H4 (cell line): ENCODE measurements at regions not wholly inside any gene's neighbourhood (a gene's known extent, or its start where the extent isn't known, plus 50 kb on each side); places are given as distances from the start of the nearest gene placed in this dataset.
"Not testable (repeated sequence)": the region's sequence is repeated elsewhere in the genome, so short reads cannot be mapped to it uniquely, and the experiment has no call there.

Source experiments
- DNase-seq: peaks from one replicate; pipeline ENCODE4 v3.0.0-alpha.2; 2015; ENCODE audit warnings: low spot score

DNA sequence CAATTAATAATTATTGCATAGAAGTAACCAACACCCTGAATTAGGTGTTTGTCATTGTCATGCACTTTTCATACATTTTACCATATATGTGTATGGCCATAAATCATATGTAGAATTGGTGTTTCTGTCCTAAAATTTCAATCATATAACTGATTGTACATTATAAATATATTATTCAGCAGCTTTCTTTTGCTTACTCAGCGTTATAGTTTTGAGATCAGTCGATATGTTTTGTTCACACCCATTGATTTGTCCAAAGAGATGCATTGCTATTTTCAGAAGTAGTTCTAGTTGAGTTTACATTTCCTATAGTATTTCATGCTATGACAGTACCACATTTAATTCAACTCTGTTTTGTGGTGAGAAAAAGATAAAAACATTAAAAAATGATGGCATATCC, 50.5 kb upstream of the PARP4 start:
- no peak for DNase-seq

DNA sequence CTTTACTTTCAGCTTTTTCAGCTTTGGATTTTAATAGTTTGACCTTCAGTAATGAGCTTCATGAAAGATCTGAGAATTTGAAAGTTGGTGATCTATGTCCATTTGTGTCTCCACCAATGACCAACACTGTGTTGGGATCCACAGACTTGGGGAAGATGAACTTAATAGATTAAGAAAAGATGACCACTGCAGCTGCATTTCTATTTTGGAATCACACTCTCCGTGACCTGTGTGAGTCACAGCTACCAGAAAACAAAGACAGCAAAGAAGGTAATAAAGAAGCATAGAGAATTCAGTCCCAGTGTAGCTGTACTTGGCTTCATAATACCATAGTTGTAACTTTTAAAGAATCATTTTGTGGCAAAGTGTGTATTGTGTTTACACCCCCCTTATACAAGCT, 51.4 kb upstream of the PARP4 start:
- DNase-seq = not testable (repeated sequence)

DNA sequence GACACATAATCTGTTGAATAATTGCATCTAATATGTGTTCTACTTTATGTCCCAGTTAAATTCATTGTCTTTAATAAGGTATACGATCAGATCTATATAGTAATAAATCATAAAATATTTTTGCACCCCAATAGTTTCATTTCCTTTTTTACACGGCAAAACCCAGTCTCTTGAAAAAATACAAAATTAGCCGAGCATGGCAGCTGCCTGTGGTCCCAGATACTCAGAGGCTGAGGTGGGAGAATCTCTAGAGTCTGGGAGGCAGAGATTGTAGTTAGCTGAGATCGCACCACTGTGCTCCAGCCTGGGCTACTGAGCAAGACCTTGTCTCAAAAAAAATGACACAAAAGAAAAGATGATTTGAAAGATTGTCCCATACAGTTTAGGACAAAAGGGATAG, 52.3 kb upstream of the PARP4 start:
- no peak for DNase-seq

DNA sequence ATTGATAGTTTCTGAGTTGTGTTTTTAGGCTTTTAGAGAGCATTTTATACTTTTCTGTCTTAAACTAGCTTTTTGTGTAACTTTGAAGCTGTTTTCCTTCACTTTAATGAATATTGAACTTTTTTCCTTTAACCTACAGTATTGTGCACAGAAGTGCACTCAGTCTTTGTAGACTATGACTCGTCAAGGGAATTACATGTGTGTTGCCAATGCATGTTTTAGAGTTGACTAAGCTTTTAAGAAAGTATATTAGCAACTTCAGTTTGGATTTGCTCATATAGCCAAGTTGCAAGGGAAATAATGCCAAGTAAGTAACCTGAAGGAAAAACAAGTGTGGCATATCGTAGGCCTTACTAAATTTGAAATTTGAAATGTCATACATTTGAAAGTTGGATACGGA, 55.0 kb upstream of the PARP4 start:
- not testable (repeated sequence) for DNase-seq

DNA sequence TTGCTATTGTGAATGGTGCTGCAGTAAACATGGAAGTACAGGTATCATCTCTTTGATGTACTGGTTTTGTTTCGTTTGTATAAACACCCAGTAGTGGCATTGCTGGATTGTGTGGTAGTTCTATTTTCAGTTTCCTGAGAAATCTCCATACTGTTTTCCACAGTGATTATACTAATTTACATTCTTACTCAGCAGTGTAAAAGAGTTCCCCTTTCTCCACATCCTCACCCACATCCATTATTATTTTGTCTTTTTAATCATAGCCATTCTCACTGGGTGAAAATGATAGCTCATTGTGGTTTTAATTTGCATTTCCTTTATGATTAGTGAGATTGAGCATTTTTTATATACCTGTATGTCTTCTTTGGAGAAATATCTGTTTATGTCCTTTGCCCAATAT, 62.3 kb upstream of the PARP4 start:
- DNase-seq = no peak

DNA sequence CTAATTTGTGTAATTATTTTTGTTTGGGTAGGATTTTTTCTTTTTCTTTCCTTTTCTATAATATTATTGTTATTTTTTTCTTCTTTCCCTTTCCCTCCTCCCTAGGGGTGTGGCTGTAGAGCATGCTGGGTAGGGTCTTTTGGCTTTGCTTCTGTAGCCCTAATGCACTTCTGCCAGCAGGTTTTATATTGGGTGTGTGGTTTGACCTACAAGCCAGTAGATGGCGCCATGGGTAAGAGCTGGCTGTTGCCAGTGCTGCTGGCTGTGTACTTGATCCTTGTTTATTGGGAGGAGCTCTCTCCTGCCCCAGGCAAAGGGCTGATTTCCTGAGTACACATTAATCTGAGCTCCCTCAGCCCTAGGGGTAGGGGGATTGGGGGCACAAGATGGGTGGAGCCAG, 67.7 kb upstream of the PARP4 start:
- DNase-seq = peak; percentile 15

DNA sequence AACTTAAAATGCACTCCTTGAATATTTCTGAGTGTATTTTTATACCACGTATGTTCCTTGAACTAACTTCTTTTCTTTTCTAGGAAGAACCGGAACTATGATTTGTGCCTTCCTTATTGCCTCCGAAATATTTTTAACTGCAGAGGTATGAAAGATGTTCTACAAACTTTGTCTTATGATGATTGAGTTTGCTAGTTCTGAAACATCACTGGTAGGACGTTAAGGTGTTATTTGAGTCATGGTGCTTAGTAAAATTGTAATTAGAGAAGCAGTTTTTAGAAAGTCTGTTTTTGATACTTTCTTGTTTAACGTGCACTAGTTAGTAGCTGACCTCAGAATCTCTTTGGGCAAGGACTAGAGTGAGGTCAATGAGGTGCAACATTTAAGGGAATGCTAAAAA, 69.0 kb upstream of the PARP4 start:
- not testable (repeated sequence) for DNase-seq

DNA sequence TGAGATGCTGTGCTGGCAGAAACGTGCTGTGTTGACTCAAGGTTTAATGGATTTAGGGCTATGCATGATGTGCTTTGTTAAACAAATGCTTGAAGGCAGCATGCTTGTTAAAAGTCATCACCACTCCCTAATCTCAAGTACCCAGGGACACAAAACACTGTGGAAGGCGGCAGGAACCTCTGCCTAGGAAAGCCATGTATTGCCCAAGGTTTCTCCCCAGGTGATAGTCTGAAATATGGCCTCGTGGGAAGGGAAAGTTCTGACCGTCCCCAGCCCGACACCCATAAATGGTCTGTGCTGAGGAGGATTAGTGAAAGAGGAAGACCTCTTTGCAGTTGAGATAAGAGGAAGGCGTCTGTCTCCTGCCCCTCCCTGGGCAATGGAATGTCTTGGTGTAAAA, 79.1 kb upstream of the PARP4 start:
- not testable (repeated sequence) for DNase-seq

DNA sequence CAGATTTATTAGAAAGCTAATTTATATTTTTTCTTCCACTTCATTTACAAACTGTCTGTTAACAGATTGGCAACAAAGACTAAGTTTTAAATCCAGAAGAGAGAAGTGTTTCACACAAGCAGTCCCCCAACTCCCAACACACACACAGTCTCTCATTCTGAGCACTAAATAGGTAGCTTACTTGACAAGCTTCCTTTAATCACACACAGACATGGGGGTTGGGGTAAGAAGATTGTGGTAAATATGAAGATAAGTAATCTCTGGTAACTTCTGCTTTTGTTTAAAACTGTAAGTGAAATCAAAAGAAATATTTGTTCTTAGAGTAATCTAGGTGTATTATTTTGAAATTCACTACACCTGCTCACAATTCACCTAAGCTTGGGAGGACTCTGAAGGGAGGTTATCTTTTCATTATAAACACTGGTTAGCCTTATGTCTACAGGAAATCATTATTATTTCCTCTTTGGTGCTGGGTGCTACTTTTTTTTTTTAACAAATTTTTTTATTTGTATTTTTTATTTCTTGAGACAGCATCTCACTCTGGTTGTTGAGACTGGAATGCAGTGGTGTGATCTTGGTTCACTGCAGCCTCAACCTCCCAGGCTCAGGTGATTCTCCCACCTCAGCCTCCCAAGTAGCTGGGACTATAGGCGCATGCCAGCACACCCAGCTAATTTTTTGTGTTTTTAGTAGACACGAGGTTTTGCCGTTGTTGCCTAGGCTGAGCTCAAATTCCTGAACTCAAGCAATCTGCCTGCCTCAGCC, 82.1 kb upstream of the ATP12A start:
- not testable (repeated sequence) for DNase-seq

DNA sequence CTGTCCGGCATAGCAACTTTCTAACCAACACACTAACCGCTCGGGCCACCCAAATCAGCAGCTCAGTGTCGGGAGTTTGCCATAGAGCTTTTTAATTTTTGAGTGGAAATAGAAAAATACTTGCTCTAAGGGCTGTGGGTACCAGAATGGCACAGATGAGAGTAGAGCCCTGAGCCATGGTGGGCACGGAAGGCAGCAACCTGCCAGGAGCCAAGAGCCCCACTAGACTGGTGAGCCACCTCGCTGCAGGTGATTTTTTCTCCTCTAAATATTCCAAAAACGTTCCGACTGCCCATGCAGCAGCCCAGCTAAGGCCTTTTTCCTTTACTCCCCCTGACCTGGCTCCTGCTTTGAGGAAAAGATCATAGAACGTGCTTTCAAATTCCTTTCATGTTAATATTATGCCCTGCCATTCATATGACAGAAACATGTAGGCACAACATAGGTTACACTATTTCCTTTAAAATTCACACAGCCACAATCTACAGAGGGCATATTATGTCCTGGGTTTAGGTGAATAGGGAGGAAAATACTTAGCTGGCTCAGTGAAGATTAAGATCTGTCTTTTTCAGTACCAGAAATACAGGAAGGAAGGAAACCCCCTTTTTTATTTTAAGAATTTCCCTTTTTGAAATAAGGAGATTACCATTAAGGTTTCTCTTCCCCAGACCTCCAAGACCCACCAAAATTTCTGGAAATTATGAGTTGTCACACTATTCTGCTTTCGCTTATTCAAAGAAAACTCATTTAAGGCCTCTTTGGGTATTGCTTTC, 81.0 kb upstream of the ATP12A start:
- DNase-seq = not testable (repeated sequence)

DNA sequence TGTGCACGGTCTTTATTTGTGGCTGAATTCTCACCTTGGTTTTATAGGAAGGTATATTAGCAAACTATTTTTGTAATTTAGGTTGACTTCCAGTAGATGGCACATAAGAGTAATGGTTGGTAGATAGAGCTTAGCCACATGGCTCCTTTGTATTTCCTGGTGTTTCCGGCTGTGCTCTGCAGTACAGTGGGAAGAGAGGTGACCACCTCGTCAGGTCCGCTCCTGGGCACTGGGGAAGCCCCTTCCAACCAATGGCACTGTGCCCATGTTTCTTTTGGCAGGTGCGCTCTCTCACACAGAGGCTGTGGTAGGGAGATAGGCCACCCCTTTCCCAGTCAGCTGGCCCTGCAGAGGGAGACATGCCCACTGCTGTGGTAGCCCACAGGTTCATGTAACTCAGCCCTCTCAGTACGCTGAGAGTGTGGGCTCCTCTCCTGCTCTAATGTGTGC, 74.3 kb upstream of the ATP12A start:
- DNase-seq = peak; percentile 46

DNA sequence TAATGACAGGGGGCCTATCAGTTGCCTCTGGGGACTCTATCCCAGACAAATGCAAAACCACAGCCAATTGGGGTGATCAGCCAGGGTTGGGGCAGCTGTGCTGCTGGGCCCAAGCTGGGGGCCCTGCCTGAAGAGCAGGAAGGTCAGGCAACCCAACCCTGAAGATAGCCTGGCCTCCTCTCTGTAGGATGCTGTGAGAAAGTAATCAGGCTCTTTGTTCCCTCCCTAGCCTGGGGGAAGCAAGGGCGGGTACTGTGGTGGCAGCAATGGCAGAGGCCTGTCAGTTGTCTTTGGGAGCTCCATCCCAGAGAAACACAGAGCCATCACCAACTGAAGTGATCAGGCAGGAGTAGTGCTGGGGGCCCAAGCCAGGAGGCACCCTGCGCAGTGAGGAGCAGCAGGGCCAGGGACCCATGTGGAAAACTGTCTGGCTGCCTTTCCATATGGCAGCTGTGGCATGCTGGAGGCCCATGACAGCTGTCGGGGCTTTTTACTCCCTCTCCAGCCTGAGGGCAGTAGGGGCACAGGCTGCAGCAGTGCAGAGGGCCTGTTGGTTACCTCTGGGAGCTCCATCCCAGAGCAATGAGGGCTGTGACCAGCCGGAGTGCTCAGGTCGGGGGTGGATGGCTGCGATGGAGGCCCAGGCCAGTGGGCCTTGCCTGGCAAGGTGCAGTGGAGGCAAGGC, 73.6 kb upstream of the ATP12A start:
- no peak for DNase-seq

DNA sequence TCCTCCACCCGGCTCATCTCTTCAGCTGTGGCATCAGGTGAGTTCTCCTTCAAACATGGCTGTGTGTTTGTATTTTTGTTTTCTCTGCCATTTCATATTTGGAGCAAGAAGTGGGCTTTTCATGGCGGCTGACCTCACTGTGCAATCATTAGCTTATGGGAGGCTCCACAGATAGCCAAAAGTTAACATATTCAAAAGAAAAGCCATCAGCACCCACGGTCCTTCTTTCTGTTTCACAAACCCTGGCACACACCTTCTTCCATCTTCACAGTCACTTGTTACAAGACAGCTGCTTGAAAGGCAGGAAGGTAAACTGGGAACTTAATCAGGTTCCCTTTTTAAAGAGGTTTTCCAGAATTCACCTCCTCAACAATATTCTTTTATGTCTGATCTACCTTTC, 69.3 kb upstream of the ATP12A start:
- DNase-seq = no peak

DNA sequence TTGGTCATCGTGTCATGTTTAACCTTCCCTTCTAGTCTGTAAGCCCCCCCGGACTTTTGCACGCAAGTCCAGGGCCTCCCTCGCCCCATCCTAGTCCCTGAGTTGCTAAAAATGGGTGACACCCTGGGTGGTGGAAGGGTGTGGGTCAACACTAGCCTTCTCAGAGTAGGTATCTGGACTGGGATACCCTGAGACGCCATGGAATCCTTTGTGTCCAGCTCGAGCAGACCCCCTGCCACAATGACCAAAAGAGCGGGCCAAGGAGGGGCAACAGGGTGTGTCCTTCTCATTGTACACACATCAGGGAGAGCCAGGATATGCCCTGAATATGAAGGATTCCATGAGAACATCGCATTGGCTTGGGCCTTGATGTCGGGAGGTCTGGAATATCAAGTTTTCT, 67.5 kb upstream of the ATP12A start:
- no peak for DNase-seq

DNA sequence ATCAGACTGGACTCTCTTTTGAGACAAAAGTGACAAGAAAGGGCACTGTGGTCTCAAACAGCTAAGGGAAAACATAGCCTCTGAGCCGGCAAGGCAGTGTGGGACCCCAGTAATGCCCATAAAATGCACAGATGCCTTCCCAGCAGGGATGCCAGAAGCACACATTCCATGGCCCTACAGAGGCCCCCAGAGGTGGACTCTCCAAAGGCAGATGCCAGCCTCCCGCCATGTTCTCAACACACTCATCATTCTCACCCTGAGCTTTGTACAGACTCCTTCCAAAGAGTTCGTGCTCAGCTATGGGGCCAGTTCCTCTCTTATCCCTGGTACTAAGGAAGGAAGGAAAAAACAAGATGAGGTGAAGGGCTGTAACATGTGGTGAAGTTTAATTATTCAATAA, 67.1 kb upstream of the ATP12A start:
- DNase-seq = no peak

DNA sequence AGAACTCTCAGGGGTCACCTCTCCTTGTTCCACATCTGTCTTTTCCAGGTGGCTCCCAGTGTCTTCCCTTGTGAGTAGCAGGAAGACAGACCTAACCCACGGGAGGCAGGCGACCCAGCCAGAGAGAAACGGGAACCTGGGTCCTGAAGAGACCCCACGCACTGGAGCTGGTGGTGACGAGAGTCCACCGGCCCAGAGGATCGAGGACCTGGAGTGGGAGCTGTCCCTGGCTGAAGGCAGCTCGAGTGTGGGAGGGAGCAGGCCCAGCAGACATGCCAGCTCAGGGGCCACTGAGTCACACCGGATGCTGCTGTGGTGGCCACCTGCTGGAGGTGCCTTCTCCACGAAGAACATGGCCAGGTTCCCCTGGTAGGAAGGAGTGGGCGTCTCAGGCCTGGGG, 66.5 kb upstream of the ATP12A start:
- DNase-seq = no peak

DNA sequence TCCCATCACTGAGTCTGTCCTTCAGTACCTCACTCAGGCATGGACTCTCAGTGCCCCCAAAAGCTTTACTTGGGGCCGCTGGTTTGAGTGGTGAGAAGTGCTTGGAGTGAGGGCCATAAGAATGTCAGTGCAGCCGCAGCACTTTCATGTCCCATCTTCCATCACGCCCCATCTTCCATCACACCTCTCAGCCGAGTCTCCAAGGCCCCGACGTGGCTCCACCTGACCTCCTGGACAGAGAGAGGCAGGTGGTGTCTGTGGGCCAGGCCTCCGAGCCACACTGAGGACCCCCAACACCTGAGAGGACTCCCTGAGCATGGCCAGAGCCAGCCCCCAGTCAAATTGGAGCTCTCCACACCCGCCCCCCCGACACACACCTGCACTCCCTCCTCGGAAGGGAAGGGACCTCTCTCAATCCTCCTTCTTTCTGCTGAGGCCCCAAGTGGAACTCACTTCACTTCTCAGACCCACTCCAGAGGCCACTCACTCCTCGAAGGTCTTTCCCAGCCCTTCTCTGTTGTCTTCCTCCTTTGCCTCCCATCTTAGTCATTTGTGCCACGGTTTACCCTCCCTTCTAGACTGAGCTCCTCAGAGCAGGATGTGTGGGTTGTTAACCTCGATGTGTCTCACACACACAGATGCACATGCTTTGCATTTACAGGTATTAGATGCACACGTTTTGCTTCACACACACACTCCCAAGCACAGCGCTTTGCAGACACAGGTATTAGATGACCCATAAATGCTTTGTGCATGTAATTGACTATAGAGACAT, 65.7 kb upstream of the ATP12A start:
- DNase-seq = no peak

DNA sequence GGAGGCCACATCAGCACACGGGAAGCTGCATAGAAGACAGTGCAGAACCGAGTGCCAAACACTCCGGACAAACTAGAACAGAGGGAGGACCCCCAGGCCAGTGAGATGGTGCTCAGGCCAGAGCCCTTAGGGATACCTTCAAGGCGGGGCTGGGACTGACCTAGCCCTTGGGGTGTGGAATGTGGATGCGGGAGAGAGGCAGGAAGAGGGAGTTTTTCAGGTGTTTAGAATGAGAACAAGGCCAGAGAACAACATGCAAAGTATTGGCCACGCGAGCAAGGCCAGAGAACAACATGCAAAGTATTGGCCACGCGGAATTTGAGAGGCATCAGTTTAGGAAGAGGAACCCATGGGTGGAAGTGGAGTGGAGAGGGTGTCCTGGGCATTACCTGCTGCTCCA, 65.1 kb upstream of the ATP12A start:
- DNase-seq = no peak

DNA sequence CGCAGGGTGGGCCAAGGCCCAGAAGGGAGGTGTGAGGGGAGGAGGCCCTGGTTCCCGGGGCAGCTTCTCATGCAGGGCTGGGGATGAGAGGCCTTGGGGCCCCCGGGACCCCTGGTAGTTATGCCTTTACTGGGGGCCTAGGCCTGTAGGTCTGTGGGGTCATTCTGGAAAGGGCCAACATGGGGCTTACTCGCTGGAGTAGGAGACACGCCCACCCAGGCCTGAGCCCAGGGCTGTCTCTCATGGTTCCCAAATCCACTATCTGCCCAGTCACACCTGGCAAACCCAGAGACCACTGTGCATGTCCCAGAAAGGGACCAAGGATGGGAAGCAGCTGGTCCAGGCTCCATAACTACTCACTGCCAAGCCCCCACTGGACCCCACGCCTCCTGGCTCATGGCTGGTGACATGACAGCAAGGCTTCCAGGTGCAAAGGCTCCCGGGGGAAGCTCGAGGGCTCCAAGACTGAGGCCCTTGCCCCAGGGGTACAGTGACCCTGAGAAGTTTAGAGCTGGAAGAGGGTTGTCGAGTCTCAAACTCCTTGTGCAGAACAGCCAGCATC, 64.2 kb upstream of the ATP12A start:
- DNase-seq = no peak

DNA sequence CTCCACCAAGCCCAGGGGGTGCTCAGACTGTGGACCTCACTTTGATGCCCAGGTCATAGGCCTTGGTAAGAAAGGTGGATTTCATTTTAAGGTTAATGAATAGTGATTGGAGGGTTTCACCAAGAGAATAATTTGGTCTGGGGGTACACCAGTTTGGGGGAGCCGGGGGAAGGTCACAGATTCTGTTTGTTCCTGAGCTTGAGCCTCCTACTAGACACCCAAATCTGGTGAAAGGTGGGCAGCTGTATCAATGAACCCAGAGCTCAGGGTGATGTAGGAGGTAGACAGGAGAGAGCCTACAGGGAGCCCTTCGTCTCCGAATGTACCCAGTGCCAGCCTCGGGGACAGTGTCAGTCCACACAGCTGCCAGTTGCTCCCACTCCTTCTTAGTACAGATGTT, 63.7 kb upstream of the ATP12A start:
- no peak for DNase-seq

DNA sequence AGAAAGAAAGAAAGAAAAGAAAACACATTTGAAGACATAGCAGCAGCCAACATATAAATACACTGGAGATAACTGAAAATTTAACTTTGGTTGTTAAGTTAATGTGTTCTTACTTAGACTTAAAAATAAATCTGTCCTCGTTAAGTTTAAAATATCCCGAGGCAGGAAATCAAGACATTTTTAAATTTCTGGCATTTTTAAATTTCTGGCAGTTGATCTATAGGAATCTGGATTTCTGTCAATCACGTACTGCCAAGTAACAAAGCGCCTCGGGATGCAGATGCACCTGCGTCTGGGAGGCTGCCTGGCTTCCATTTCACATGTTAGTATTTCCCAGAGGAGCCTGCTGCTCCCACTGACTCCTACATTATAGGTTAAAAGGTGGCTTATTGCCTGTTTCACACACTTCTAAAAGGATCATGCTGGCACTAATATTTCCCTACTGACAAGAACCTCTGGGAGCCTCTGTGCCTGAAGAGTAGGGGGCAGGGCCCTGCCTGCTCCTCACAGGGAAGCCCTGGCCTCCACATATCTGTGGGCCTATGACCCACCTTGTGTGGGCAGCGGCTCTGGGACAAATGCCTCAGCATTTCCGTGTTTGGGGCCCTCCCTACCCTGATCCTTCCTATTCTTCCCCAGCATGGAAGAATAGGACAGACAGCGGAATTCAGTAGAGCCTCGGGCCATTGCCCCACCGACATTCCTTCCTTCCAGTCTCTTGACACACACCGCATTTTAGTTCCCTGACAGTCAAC, 62.8 kb upstream of the ATP12A start:
- DNase-seq = no peak
